HCT116 (cell line): ENCODE measurements at regions not wholly inside any gene's neighbourhood (a gene's known extent, or its start where the extent isn't known, plus 50 kb on each side); places are given as distances from the start of the nearest gene placed in this dataset.

Experiments
- ATAC-seq: fragments of 200-7000 bp; cut with Tn5 transposase; 2 replicates; pipeline ENCODE4 v1.9.1; 2020; ENCODE audit warnings: mild to moderate bottlenecking, moderate library complexity
- BruUV-seq: library from RNA; stranded (reverse); fragments of 400-500 nt; replicated peaks from 2 replicates; lab custom pipeline; 2021; lab: Mats Ljungman, UMichigan
- CTCF ChIA-PET: fragments of 300-600 bp; sonication (Branson Sonifier 250); formaldehyde crosslinking; loops from one replicate; lab custom pipeline; 2021; ENCODE audit warnings: antibody characterized with exemption; lab: Charles Lee
- POLR2A ChIA-PET: fragments of 300-600, 350-600 bp; sonication (Branson Sonifier 250); formaldehyde crosslinking; loops from one replicate; lab custom pipeline; 2021; ENCODE audit warnings: antibody characterized with exemption; lab: Charles Lee
- RAD21 ChIA-PET, 2 experiments: fragments of 300-600 bp; sonication (Branson Sonifier 250); formaldehyde crosslinking; loops; one replicate each; lab custom pipeline; 2023; ENCODE audit warnings: low total read pairs in 2 of 2; ENCODE audit not compliant: uncharacterized antibody in 2 of 2, unreplicated experiment in 2 of 2, low non-redundant PET in 1 of 2; lab: Charles Lee
- DNase-seq: peaks from one replicate; pipeline ENCODE4 v3.0.0-alpha.2; 2010; ENCODE audit warnings: low read depth, low spot score
- H2AFZ ChIP-seq: fragments of 200-600 bp; shearing (Covaris generic), sonication (generic); 2 replicates; pipeline ENCODE4 v1.6.1; 2017; ENCODE audit warnings: low read depth, mixed run types, mixed read lengths, antibody characterized with exemption, low read length; ENCODE audit not compliant: poor library complexity, severe bottlenecking
- H3K27ac ChIP-seq: 2 replicates; pipeline ENCODE4 v1.5.1; 2012; ENCODE audit warnings: low read depth, low read length
- H3K27me3 ChIP-seq: fragments of 200-600 bp; sonication (generic); 2 replicates; pipeline ENCODE4 v1.6.1; 2016; ENCODE audit warnings: mixed run types, low read length, mixed read lengths; ENCODE audit not compliant: insufficient read depth
- H3K36me3 ChIP-seq, 2 experiments: fragments of 200-500 bp in 1 of 2; fragments of 200-600 bp in 1 of 2; sonication (Bioruptor generic) in 1 of 2; sonication (generic) in 1 of 2; 2 replicates each; pipeline versions ENCODE4 v1.5.1 to v1.6.1; 2014 to 2016; ENCODE audit warnings: low read length in 2 of 2, inconsistent platforms in 1 of 2, mixed read lengths in 1 of 2, mixed run types in 1 of 2; ENCODE audit not compliant: insufficient read depth in 2 of 2, control insufficient read depth in 1 of 2
- H3K4me1 ChIP-seq, 2 experiments: fragments of 200-600 bp in 1 of 2; sonication (generic) in 1 of 2; 2 replicates each; pipeline versions ENCODE4 v1.5.1 to v1.6.1; 2012 to 2017; ENCODE audit warnings: low read length in 2 of 2, inconsistent platforms in 1 of 2, mild to moderate bottlenecking in 1 of 2, mixed read lengths in 1 of 2, mixed run types in 1 of 2, moderate library complexity in 1 of 2; ENCODE audit not compliant: insufficient read depth in 2 of 2, control insufficient read depth in 1 of 2
- H3K4me2 ChIP-seq: fragments of 200-600 bp; sonication (generic); 2 replicates; pipeline ENCODE4 v1.6.1; 2017; ENCODE audit warnings: mixed run types, low read length, mixed read lengths
- H3K4me3 ChIP-seq, 2 experiments: fragments of 200-600 bp in 1 of 2; sonication (generic) in 1 of 2; replicated peaks in 1 of 2; 2 replicates each; pipeline ENCODE4 v1.5.1; 2011 to 2016; ENCODE audit warnings: low read length in 2 of 2, control low read depth in 1 of 2, low read depth in 1 of 2, mild to moderate bottlenecking in 1 of 2, mixed read lengths in 1 of 2, mixed run types in 1 of 2
- H3K79me2 ChIP-seq: fragments of 200-600 bp; sonication (generic); 2 replicates; pipeline ENCODE4 v1.6.1; 2017; ENCODE audit warnings: mild to moderate bottlenecking, mixed run types, low read length, moderate library complexity, mixed read lengths; ENCODE audit not compliant: insufficient read depth
- H3K9ac ChIP-seq: fragments of 200-600 bp; sonication (generic); 2 replicates; pipeline ENCODE4 v1.6.1; 2016; ENCODE audit warnings: low read length, mixed read lengths
- H3K9me2 ChIP-seq: fragments of 200-600 bp; sonication (generic), shearing (Covaris generic); 2 replicates; pipeline ENCODE4 v1.6.1; 2017; ENCODE audit warnings: mixed run types, mild to moderate bottlenecking, moderate library complexity; ENCODE audit not compliant: insufficient read depth
- H3K9me3 ChIP-seq, 2 experiments: fragments of 200-500 bp in 1 of 2; fragments of 200-600 bp in 1 of 2; sonication (Bioruptor generic) in 1 of 2; sonication (generic) in 1 of 2; 2 replicates each; pipeline ENCODE4 v1.6.1; 2014 to 2017; ENCODE audit warnings: low read length in 2 of 2, mixed read lengths in 2 of 2, inconsistent platforms in 1 of 2, low read depth in 1 of 2, mild to moderate bottlenecking in 1 of 2, mixed run types in 1 of 2, moderate library complexity in 1 of 2; ENCODE audit not compliant: control insufficient read depth in 1 of 2, insufficient read depth in 1 of 2
- H4K20me1 ChIP-seq: fragments of 200-600 bp; sonication (generic), shearing (Covaris generic); 2 replicates; pipeline ENCODE4 v1.6.1; 2017; ENCODE audit warnings: mixed run types, mild to moderate bottlenecking, moderate library complexity; ENCODE audit not compliant: insufficient read depth
- EGR1 ChIP-seq: IDR thresholded peaks from 2 replicates; pipeline ENCODE4 v1.6.1; 2012; ENCODE audit warnings: low read depth
- ELF1 ChIP-seq: IDR thresholded peaks from 2 replicates; pipeline ENCODE4 v1.6.1; 2012; ENCODE audit warnings: low read depth, borderline replicate concordance
- EZH2 ChIP-seq: fragments of 200-600 bp; sonication (generic); IDR thresholded peaks from 2 replicates; pipeline ENCODE4 v1.6.1; 2017; ENCODE audit warnings: antibody characterized with exemption, mixed run types
- EZH2phosphoT487 ChIP-seq: fragments of 200-600 bp; IDR thresholded peaks from 2 replicates; pipeline ENCODE4 v1.6.1; 2018; ENCODE audit warnings: antibody characterized with exemption, borderline replicate concordance
- POLR2A ChIP-seq: IDR thresholded peaks from 2 replicates; pipeline ENCODE4 v1.7.0; 2011; ENCODE audit warnings: borderline replicate concordance; ENCODE audit not compliant: insufficient read depth, insufficient read length; ENCODE audit errors: extremely low read depth
- RAD21 ChIP-seq: IDR thresholded peaks from 2 replicates; pipeline ENCODE4 v1.6.1; 2012; ENCODE audit warnings: low read depth, mild to moderate bottlenecking
- REST ChIP-seq: IDR thresholded peaks from 2 replicates; pipeline ENCODE4 v1.6.1; 2012; ENCODE audit warnings: low read depth
- SIN3A ChIP-seq: IDR thresholded peaks from 2 replicates; pipeline ENCODE4 v1.6.1; 2012; ENCODE audit warnings: low read depth
- SRF ChIP-seq: IDR thresholded peaks from 2 replicates; pipeline ENCODE4 v1.6.1; 2012; ENCODE audit warnings: low read depth
- YY1 ChIP-seq: IDR thresholded peaks from 2 replicates; pipeline ENCODE4 v1.6.1; 2011; ENCODE audit warnings: low read length, low read depth, moderate library complexity, mild to moderate bottlenecking; ENCODE audit not compliant: insufficient replicate concordance; ENCODE audit errors: extremely low read depth
- ZFX ChIP-seq: fragments of 450-650 bp; IDR thresholded peaks from 2 replicates; pipeline ENCODE4 v1.6.1; 2017
- ZNF274 ChIP-seq: fragments of 200-500 bp; sonication (Bioruptor generic); IDR thresholded peaks from 2 replicates; pipeline ENCODE4 v1.6.1; 2014; ENCODE audit warnings: mild to moderate bottlenecking, low read depth, low read length, inconsistent platforms
- intact Hi-C: fragments of 100-400 bp; cut with micrococcal nuclease; formaldehyde crosslinking; loops from 2 replicates; pipeline ENCODE4 v1.10.0; 2022
- TF ChIP-seq, protein P1 (sequence below): IDR thresholded peaks from 2 replicates; pipeline ENCODE4 v1.6.1; 2012
- TF ChIP-seq, protein P2 (sequence below): IDR thresholded peaks from 2 replicates; pipeline ENCODE4 v1.6.1; 2011; ENCODE audit warnings: mild to moderate bottlenecking, low read length, moderate library complexity; ENCODE audit not compliant: insufficient replicate concordance; ENCODE audit errors: extremely low read depth
- TF ChIP-seq, protein P3 (sequence below): IDR thresholded peaks from 2 replicates; pipeline ENCODE4 v1.6.1; 2012

DNA sequence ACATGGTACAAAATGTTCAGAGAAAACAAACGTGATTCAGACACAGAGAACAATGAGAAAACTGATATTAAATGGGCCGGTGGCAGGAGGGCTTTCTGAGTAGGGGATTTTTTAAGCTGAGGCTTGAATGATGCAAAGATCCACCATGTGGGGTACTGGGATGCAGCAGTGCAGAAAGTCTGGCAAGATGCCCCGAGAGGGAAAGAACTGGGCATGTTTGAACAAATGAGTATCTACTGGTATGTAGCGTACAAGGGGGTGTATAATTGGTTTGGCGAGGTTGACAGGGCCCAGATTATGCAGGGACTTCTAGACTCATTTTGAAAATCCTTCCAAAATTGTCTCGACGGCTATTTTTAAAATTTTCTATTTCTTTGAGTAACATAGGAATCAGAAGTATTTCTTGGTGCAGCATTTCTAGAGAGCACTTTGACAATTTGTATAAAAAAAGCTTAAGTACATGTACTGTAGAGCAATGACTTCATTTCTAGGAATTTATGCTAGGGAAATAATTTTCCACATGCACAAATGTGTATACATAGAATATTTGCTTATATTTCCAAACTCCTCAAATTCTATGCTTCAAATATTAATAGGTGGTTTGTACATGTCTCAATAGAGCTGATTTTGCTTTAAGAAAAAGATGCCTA is 119.6 kb upstream of the DOK5 start:
- Histone ChIP-seq H3K27ac (no peak overlapping the region), H3K4me2 (no peak overlapping the region), H3K4me1 (no peaks in the 10 kb centered on the region), H3K9me2 (no peaks in the 10 kb centered on the region), H4K20me1 (no peaks in the 10 kb centered on the region), H2AFZ (no peak overlapping the region), H3K9ac (no peak overlapping the region), H3K4me3 (no peak overlapping the region), H3K79me2 (no peaks in the 10 kb centered on the region), H3K27me3 (no peaks in the 10 kb centered on the region), H3K9me3 (no peaks in the 10 kb centered on the region), H3K36me3 (no peaks in the 10 kb centered on the region)
- CTCF ChIA-PET, result no interaction called here
- ATAC-seq, result no peak
- DNase-seq, result no peak
- TF ChIP-seq SRF, result no peak
- TF ChIP-seq RAD21, result no peak
- no peak for TF ChIP-seq EZH2
- TF ChIP-seq SIN3A, result no peak
- TF ChIP-seq, protein P1, sequence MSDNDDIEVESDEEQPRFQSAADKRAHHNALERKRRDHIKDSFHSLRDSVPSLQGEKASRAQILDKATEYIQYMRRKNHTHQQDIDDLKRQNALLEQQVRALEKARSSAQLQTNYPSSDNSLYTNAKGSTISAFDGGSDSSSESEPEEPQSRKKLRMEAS, result no peak
- POLR2A ChIA-PET, result no interaction called here
- intact Hi-C loops, result no loop called here
- RAD21 ChIA-PET, result no interaction called here
- BruUV-seq, result no TSS peak

GRCh38 chr20:54356801-54357200 is 118.6 kb upstream of the DOK5 start:
- ChIA-PET POLR2A (no interaction called here), RAD21 (no interaction called here), CTCF (no interaction called here)
- Histone ChIP-seq H3K9ac (no peak overlapping the region), H3K9me2 (no peaks in the 10 kb centered on the region), H4K20me1 (no peaks in the 10 kb centered on the region), H3K4me2 (no peak overlapping the region), H3K9me3 (no peaks in the 10 kb centered on the region), H3K27me3 (no peaks in the 10 kb centered on the region), H2AFZ (no peak overlapping the region), H3K4me3 (no peak overlapping the region), H3K79me2 (no peaks in the 10 kb centered on the region), H3K36me3 (no peaks in the 10 kb centered on the region), H3K27ac (no peak overlapping the region), H3K4me1 (no peaks in the 10 kb centered on the region)
- DNase-seq, result no peak
- intact Hi-C loops, result no loop called here
- BruUV-seq, result no TSS peak
- TF ChIP-seq EZH2phosphoT487 (no peak), ZNF274 (no peak), YY1 (no peak), EZH2 (no peak), ZFX (no peak), POLR2A (no peak), ELF1 (no peak), REST (no peak), EGR1 (no peak), SIN3A (no peak)
- TF ChIP-seq, protein P2, sequence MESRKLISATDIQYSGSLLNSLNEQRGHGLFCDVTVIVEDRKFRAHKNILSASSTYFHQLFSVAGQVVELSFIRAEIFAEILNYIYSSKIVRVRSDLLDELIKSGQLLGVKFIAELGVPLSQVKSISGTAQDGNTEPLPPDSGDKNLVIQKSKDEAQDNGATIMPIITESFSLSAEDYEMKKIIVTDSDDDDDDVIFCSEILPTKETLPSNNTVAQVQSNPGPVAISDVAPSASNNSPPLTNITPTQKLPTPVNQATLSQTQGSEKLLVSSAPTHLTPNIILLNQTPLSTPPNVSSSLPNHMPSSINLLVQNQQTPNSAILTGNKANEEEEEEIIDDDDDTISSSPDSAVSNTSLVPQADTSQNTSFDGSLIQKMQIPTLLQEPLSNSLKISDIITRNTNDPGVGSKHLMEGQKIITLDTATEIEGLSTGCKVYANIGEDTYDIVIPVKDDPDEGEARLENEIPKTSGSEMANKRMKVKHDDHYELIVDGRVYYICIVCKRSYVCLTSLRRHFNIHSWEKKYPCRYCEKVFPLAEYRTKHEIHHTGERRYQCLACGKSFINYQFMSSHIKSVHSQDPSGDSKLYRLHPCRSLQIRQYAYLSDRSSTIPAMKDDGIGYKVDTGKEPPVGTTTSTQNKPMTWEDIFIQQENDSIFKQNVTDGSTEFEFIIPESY, result no peak
- TF ChIP-seq, protein P3, sequence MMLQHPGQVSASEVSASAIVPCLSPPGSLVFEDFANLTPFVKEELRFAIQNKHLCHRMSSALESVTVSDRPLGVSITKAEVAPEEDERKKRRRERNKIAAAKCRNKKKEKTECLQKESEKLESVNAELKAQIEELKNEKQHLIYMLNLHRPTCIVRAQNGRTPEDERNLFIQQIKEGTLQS, result no peak
- TF ChIP-seq, protein P1, result no peak
- ATAC-seq, result no peak
